ENCODE measurements at regions not wholly inside any gene's neighbourhood (a gene's known extent, or its start where the extent isn't known, plus 50 kb on each side); places are given as distances from the start of the nearest gene placed in this dataset.

GRCh38 chr18:76672627-76673026 is 149.7 kb upstream of the ZNF236 start:
- TF ChIP-seq EZH2 (IDR thresholded peaks at IDR 0.05; ENCODE audit: borderline replicate concordance, low read depth, low read length, severe bottlenecking), result no peak
- no peak for TF ChIP-seq POLR2AphosphoS5 (IDR thresholded peaks at IDR 0.05; ENCODE audit: insufficient read depth, low read depth, low read length)
- no peak for TF ChIP-seq CTCF (IDR thresholded peaks at IDR 0.05; ENCODE audit: extremely low read depth in 1 of 2, insufficient read depth in 1 of 2, low read depth in 1 of 2, low read length in 2 of 2)
- no peak for TF ChIP-seq POLR2A (IDR thresholded peaks at IDR 0.05; ENCODE audit: low read depth, low read length)
- TF ChIP-seq FOS (IDR thresholded peaks at IDR 0.05; ENCODE audit: borderline replicate concordance, insufficient read depth, low read length), result no peak
- TF ChIP-seq JUN (IDR thresholded peaks at IDR 0.05; ENCODE audit: borderline replicate concordance, insufficient read depth, insufficient read length, low read depth), result no peak
- TF ChIP-seq MYC (IDR thresholded peaks at IDR 0.05; ENCODE audit: low read depth, low read length), result no peak
- no peak for TF ChIP-seq MAX (IDR thresholded peaks at IDR 0.05; ENCODE audit: insufficient read depth, insufficient read length)
- TF ChIP-seq GATA2 (IDR thresholded peaks at IDR 0.05; ENCODE audit: insufficient read depth, insufficient read length, low read depth, low read length), result no peak
